Esophagus muscularis mucosa (tissue), 3 donors: ENCODE measurements at regions not wholly inside any gene's neighbourhood (a gene's known extent, or its start where the extent isn't known, plus 50 kb on each side); places are given as distances from the start of the nearest gene placed in this dataset.

ENCODE experiments used
- CTCF ChIP-seq, 3 experiments: fragments of 200-600 bp in 2 of 3; fragments of 450-650 bp in 1 of 3; sonication (generic) in 2 of 3; IDR thresholded peaks; one replicate each; pipeline ENCODE4 v1.5.1; 2017 to 2019; ENCODE audit warnings: antibody characterized with exemption in 3 of 3, mild to moderate bottlenecking in 2 of 3, moderate library complexity in 1 of 3
- POLR2A ChIP-seq: fragments of 450-650 bp; IDR thresholded peaks from one replicate; pipeline ENCODE4 v1.6.1; 2017; ENCODE audit warnings: antibody characterized with exemption, moderate library complexity, mild to moderate bottlenecking, low read depth

DNA sequence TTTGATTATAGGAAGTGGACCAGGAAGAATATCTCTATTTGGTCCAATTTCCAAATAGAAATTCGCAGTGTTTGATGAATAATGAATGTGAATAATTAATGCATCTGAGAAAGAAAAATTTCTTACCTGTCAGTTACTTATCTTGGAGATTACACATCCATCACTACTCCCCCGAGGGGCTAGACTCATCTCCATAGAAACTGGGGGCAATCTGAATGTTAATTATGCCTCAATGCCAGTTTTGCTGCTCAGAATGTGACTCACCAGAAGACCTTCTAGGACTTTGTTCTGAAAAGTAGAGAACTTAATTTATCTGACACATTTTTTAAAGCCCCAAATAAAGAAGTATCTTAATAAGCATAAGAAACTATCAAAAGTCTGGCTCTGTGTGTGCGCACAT is 233.4 kb upstream of the NR4A3 start:
- no peak for TF ChIP-seq CTCF (IDR thresholded peaks at IDR 0.05)
- TF ChIP-seq POLR2A, result no peak
